Fibroblast of lung (primary cell): ENCODE measurements at regions not wholly inside any gene's neighbourhood (a gene's known extent, or its start where the extent isn't known, plus 50 kb on each side); places are given as distances from the start of the nearest gene placed in this dataset.

Experiments
- DNase-seq, 2 donors: peaks; one replicate each; pipeline versions ENCODE4 v3.0.0 to v3.0.0-alpha.2; 2010; ENCODE audit warnings: low read depth in 2 of 2
- H2AFZ ChIP-seq: 2 replicates; pipeline ENCODE4 v1.5.1; 2012; ENCODE audit warnings: low read length, control low read depth, inconsistent platforms
- H3K27ac ChIP-seq: 2 replicates; pipeline ENCODE4 v1.5.1; 2011; ENCODE audit warnings: low read length, control low read depth; ENCODE audit not compliant: insufficient read depth
- H3K27me3 ChIP-seq: 2 replicates; pipeline ENCODE4 v1.5.1; 2011; ENCODE audit warnings: mild to moderate bottlenecking, low read length; ENCODE audit not compliant: control insufficient read depth, insufficient read depth
- H3K36me3 ChIP-seq: 2 replicates; pipeline ENCODE4 v1.5.1; 2011; ENCODE audit warnings: low read length; ENCODE audit not compliant: control insufficient read depth, insufficient read depth
- H3K4me1 ChIP-seq: 2 replicates; pipeline ENCODE4 v1.5.1; 2011; ENCODE audit warnings: low read length; ENCODE audit not compliant: control insufficient read depth, insufficient read depth; ENCODE audit errors: extremely low read depth
- H3K4me2 ChIP-seq: 2 replicates; pipeline ENCODE4 v1.5.1; 2011; ENCODE audit warnings: low read length, control low read depth; ENCODE audit not compliant: insufficient read depth; ENCODE audit errors: extremely low read depth
- H3K4me3 ChIP-seq, 4 experiments: fragments of 200-600 bp in 1 of 4; sonication (generic) in 1 of 4; replicated peaks in 1 of 4; 2 replicates each; pipeline ENCODE4 v1.5.1; 2011 to 2016; ENCODE audit warnings: low read length in 4 of 4, low read depth in 3 of 4, mild to moderate bottlenecking in 3 of 4, control low read depth in 2 of 4, inconsistent platforms in 1 of 4, mixed read lengths in 1 of 4; ENCODE audit not compliant: insufficient read depth in 1 of 4; ENCODE audit errors: control extremely low read depth in 1 of 4
- H3K79me2 ChIP-seq: 2 replicates; pipeline ENCODE4 v1.5.1; 2012; ENCODE audit warnings: mild to moderate bottlenecking, low read length, inconsistent platforms; ENCODE audit not compliant: control insufficient read depth, insufficient read depth
- H3K9ac ChIP-seq: 2 replicates; pipeline ENCODE4 v1.5.1; 2011; ENCODE audit warnings: mild to moderate bottlenecking, low read length, control low read depth; ENCODE audit not compliant: insufficient read depth
- H3K9me3 ChIP-seq: 2 replicates; pipeline ENCODE4 v1.5.1; 2012; ENCODE audit warnings: low read depth, low read length; ENCODE audit not compliant: control insufficient read depth, insufficient read depth
- H4K20me1 ChIP-seq: 2 replicates; pipeline ENCODE4 v1.5.1; 2011; ENCODE audit warnings: low read length; ENCODE audit not compliant: control insufficient read depth, insufficient read depth; ENCODE audit errors: extremely low read depth
- CTCF ChIP-seq, 2 donors: IDR thresholded peaks in 1 of 2; conservative IDR thresholded peaks in 1 of 2; 1 replicate in 1 of 2; 2 replicates in 1 of 2; pipeline ENCODE4 v1.5.1; 2011 to 2012; ENCODE audit warnings: low read length in 2 of 2, control low read depth in 1 of 2, inconsistent platforms in 1 of 2, low read depth in 1 of 2, mild to moderate bottlenecking in 1 of 2
- EZH2 ChIP-seq: IDR thresholded peaks from 2 replicates; pipeline ENCODE4 v1.5.1; 2012; ENCODE audit warnings: low read length, control low read depth, mild to moderate bottlenecking; ENCODE audit errors: missing control alignments

- H3K27me3 ChIP-seq, result no peaks in the 10 kb centered on the region
- no peaks in the 10 kb centered on the region for H3K36me3 ChIP-seq
- no peaks in the 10 kb centered on the region for H3K9me3 ChIP-seq
- TF ChIP-seq EZH2, result no peak
- TF ChIP-seq CTCF (conservative IDR thresholded peaks at IDR 0.05 in 1 of 2, IDR thresholded peaks at IDR 0.05 in 1 of 2; ENCODE audit: low read depth in 1 of 2, low read length in 2 of 2), result no peak
- H4K20me1 ChIP-seq, result no peaks in the 10 kb centered on the region
- H3K4me2 ChIP-seq, result no peak overlapping the region
- H3K27ac ChIP-seq, result no peak overlapping the region
- no peaks in the 10 kb centered on the region for H3K79me2 ChIP-seq
- DNase-seq, result no peak
- H3K4me1 ChIP-seq, result no peaks in the 10 kb centered on the region
- H3K4me3 ChIP-seq, result no peak overlapping the region
- no peak overlapping the region for H3K9ac ChIP-seq
- H2AFZ ChIP-seq, result no peak overlapping the region
Measured at GRCh38 chr4:117811731-117812130, 222.6 kb upstream of the NDST3 start.

GRCh38 chr4:117814277-117815246, 219.7 kb upstream of the NDST3 start:
- Histone ChIP-seq H3K4me2 (no peak overlapping the region), H3K36me3 (no peaks in the 10 kb centered on the region), H3K9me3 (no peaks in the 10 kb centered on the region), H2AFZ (no peak overlapping the region), H3K9ac (no peak overlapping the region), H3K4me1 (no peaks in the 10 kb centered on the region), H4K20me1 (no peaks in the 10 kb centered on the region), H3K79me2 (no peaks in the 10 kb centered on the region), H3K27me3 (no peaks in the 10 kb centered on the region), H3K4me3 (no peak overlapping the region), H3K27ac (no peak overlapping the region)
- DNase-seq, result peak; percentile 13 to 25
- no peak for TF ChIP-seq CTCF (conservative IDR thresholded peaks at IDR 0.05 in 1 of 2, IDR thresholded peaks at IDR 0.05 in 1 of 2; ENCODE audit: low read depth in 1 of 2, low read length in 2 of 2)
- TF ChIP-seq EZH2, result no peak

DNA sequence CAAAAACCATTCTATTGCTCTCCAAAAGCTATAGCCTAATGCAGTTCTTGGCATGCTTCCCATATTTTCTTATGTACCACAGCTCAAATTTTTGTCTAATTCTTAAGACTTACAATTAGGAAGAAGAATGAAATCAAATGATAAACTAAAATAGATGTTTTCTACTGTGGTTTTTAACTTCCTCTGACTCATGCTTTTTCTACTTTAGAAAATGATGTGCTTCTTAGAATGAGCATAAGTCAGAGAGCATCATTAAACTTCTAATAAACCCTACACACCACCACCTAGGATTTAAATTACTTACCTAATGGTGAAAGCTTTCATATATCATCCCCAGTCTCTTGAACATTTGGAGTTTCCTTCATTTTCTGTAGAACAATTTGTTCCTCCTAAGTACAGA, 217.0 kb upstream of the NDST3 start:
- no peak overlapping the region for H3K4me3 ChIP-seq
- H3K27ac ChIP-seq, result no peak overlapping the region
- H3K4me2 ChIP-seq, result no peak overlapping the region
- no peaks in the 10 kb centered on the region for H3K4me1 ChIP-seq
- H3K9me3 ChIP-seq, result no peaks in the 10 kb centered on the region
- TF ChIP-seq EZH2 (no peak), CTCF (conservative IDR thresholded peaks at IDR 0.05 in 1 of 2, IDR thresholded peaks at IDR 0.05 in 1 of 2; ENCODE audit: low read depth in 1 of 2, low read length in 2 of 2) (no peak)
- H3K9ac ChIP-seq, result no peak overlapping the region
- H2AFZ ChIP-seq, result no peak overlapping the region
- H3K79me2 ChIP-seq, result no peaks in the 10 kb centered on the region
- no peaks in the 10 kb centered on the region for H3K27me3 ChIP-seq
- DNase-seq, result peak; percentile 12 to 48
- no peaks in the 10 kb centered on the region for H4K20me1 ChIP-seq
- H3K36me3 ChIP-seq, result no peaks in the 10 kb centered on the region
